ENCODE measurements at regions not wholly inside any gene's neighbourhood (a gene's known extent, or its start where the extent isn't known, plus 50 kb on each side); places are given as distances from the start of the nearest gene placed in this dataset.

DNA sequence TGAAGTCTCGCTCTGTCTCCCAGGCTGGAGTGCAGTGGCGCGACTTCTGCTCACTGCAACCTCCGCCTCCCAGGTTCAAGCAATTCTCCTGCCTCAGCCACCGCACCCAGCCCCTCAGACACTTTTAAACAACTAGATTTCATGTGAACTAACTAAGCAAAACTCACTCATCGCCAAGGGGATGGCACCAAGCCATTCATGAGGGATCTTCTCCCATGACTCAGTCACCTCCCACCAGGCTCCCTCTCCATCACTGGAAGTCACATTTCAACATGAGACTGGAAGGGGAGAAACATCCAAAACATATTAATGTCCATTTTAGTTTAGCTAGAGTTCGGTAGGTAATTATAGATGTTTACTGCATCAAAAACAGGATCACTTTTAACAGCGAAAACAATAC is 95.9 kb upstream of the PRL start:
- no peak overlapping the region for H3K27ac ChIP-seq (ENCODE audit: low read depth, low read length, poor library complexity, severe bottlenecking)
- ChIA-PET CTCF (no interaction called here), POLR2A (ENCODE audit: low non-redundant PET) (no interaction called here)
- no peaks in the 10 kb centered on the region for H3K36me3 ChIP-seq (ENCODE audit: insufficient read depth, low read length, poor library complexity, severe bottlenecking)
- BruUV-seq (replicated peaks) = no TSS peak
- no peaks in the 10 kb centered on the region for H3K27me3 ChIP-seq (replicated peaks; ENCODE audit: insufficient read depth, low read depth, low read length, poor library complexity)
- no peak for DNase-seq (ENCODE audit: low spot score)
- no peak for TF ChIP-seq EZH2 (IDR thresholded peaks at IDR 0.05; ENCODE audit: borderline replicate concordance, low read depth, low read length, poor library complexity, severe bottlenecking)
- TF ChIP-seq, protein P1, sequence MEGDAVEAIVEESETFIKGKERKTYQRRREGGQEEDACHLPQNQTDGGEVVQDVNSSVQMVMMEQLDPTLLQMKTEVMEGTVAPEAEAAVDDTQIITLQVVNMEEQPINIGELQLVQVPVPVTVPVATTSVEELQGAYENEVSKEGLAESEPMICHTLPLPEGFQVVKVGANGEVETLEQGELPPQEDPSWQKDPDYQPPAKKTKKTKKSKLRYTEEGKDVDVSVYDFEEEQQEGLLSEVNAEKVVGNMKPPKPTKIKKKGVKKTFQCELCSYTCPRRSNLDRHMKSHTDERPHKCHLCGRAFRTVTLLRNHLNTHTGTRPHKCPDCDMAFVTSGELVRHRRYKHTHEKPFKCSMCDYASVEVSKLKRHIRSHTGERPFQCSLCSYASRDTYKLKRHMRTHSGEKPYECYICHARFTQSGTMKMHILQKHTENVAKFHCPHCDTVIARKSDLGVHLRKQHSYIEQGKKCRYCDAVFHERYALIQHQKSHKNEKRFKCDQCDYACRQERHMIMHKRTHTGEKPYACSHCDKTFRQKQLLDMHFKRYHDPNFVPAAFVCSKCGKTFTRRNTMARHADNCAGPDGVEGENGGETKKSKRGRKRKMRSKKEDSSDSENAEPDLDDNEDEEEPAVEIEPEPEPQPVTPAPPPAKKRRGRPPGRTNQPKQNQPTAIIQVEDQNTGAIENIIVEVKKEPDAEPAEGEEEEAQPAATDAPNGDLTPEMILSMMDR (conservative IDR thresholded peaks at IDR 0.05; ENCODE audit: low read depth, low read length) = no peak
- H3K4me3 ChIP-seq (ENCODE audit: low read depth, low read length, poor library complexity, severe bottlenecking) = no peak overlapping the region
- intact Hi-C loops (cut with micrococcal nuclease; ENCODE audit: unreplicated experiment) = no loop called here
- H3K9me3 ChIP-seq (ENCODE audit: low read depth, low read length, poor library complexity, severe bottlenecking) = no peaks in the 10 kb centered on the region
- no peaks in the 10 kb centered on the region for H3K4me1 ChIP-seq (ENCODE audit: insufficient read depth, low read length, poor library complexity, severe bottlenecking)

DNA sequence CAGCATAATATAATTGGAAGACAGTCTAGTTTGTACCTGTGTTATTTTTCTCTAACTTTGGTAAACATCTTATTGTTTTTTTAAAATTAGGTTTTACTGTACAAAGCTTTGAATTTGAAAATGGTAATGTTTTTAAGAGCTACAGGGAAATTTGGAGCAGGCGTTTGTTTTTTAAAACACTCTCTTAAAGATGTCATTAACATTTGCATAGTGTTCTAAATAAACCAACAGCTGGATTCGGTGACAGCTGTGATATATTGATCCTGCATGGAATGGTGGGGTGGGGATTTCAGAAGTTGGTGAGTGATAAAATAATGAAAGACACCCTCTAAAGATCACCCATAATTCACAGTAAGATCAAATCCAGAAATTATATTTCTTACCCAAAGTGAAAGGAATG is 97.9 kb upstream of the PRL start:
- Histone ChIP-seq H3K27ac (ENCODE audit: low read depth, low read length, poor library complexity, severe bottlenecking) (no peak overlapping the region), H3K4me1 (ENCODE audit: insufficient read depth, low read length, poor library complexity, severe bottlenecking) (no peaks in the 10 kb centered on the region), H3K9me3 (ENCODE audit: low read depth, low read length, poor library complexity, severe bottlenecking) (no peaks in the 10 kb centered on the region), H3K27me3 (replicated peaks; ENCODE audit: insufficient read depth, low read depth, low read length, poor library complexity) (no peaks in the 10 kb centered on the region), H3K4me3 (ENCODE audit: low read depth, low read length, poor library complexity, severe bottlenecking) (no peak overlapping the region), H3K36me3 (ENCODE audit: insufficient read depth, low read length, poor library complexity, severe bottlenecking) (no peaks in the 10 kb centered on the region)
- DNase-seq (ENCODE audit: low spot score) = no peak
- BruUV-seq (replicated peaks) = no TSS peak
- ChIA-PET POLR2A (ENCODE audit: low non-redundant PET) (no interaction called here), CTCF (no interaction called here)
- intact Hi-C loops (cut with micrococcal nuclease; ENCODE audit: unreplicated experiment) = no loop called here
- TF ChIP-seq, protein P1 (conservative IDR thresholded peaks at IDR 0.05; ENCODE audit: low read depth, low read length) = no peak
- TF ChIP-seq EZH2 (IDR thresholded peaks at IDR 0.05; ENCODE audit: borderline replicate concordance, low read depth, low read length, poor library complexity, severe bottlenecking) = no peak

DNA sequence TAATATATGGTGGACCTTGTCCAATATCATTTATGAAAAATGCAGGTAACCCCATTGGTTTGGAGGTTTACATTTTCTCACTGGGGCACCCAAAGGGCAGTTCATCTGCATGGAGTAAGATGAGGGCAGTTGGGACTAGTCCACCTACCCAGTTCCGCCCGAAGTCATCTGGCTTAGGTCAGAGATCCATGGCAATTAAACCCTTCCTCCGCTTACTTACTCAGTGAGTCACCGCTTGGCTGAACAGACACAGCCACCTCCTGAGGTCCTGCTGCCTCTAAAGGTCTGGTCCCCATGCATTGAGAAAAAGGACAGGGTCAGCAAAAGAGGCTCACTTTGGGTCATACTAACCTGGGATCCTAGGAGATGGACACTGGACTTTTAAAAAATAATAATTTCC is 102.9 kb upstream of the PRL start:
- intact Hi-C loops (cut with micrococcal nuclease; ENCODE audit: unreplicated experiment) = no loop called here
- Histone ChIP-seq H3K4me1 (ENCODE audit: insufficient read depth, low read length, poor library complexity, severe bottlenecking) (no peaks in the 10 kb centered on the region), H3K36me3 (ENCODE audit: insufficient read depth, low read length, poor library complexity, severe bottlenecking) (no peaks in the 10 kb centered on the region), H3K4me3 (ENCODE audit: low read depth, low read length, poor library complexity, severe bottlenecking) (no peak overlapping the region), H3K9me3 (ENCODE audit: low read depth, low read length, poor library complexity, severe bottlenecking) (no peaks in the 10 kb centered on the region), H3K27me3 (replicated peaks; ENCODE audit: insufficient read depth, low read depth, low read length, poor library complexity) (no peaks in the 10 kb centered on the region), H3K27ac (ENCODE audit: low read depth, low read length, poor library complexity, severe bottlenecking) (no peak overlapping the region)
- CTCF ChIA-PET = no interaction called here
- POLR2A ChIA-PET (ENCODE audit: low non-redundant PET) = no interaction called here
- DNase-seq (ENCODE audit: low spot score) = no peak
- TF ChIP-seq, protein P1 (conservative IDR thresholded peaks at IDR 0.05; ENCODE audit: low read depth, low read length) = no peak
- TF ChIP-seq EZH2 (IDR thresholded peaks at IDR 0.05; ENCODE audit: borderline replicate concordance, low read depth, low read length, poor library complexity, severe bottlenecking) = no peak
- no TSS peak for BruUV-seq (replicated peaks)

Measured in A673 (cell line).